SK-N-MC (cell line): ENCODE measurements at regions not wholly inside any gene's neighbourhood (a gene's known extent, or its start where the extent isn't known, plus 50 kb on each side); places are given as distances from the start of the nearest gene placed in this dataset.

ENCODE experiments used
- EZH2 ChIP-seq: fragments of 200-600 bp; sonication (generic); IDR thresholded peaks from one replicate; pipeline ENCODE4 v1.6.1; 2017; ENCODE audit warnings: antibody characterized with exemption
- POLR2AphosphoS5 ChIP-seq: IDR thresholded peaks from 2 replicates; pipeline ENCODE4 v1.6.1; 2012; ENCODE audit warnings: mild to moderate bottlenecking, low read depth, low read length, borderline replicate concordance

DNA sequence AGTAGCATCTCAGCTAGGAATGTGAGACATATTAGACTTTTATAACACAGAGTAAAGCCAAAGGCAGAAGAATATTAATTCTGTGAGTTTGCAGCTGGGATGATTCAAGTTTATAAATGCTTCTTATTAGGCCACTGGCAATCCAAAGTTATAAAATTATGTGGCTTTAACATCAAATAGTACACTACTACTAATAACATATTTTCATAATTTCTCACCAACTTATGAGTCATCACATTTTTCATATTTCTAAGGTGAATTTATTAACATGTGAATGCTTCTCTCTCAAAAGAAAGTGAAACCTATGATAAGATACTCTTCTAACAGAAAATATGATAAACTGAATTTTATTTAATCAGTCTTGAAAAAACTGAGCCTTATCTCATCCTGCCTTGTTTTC, 1348.2 kb upstream of the ALCAM start:
- no peak for TF ChIP-seq EZH2
- no peak for TF ChIP-seq POLR2AphosphoS5
